ENCODE measurements at regions not wholly inside any gene's neighbourhood (a gene's known extent, or its start where the extent isn't known, plus 50 kb on each side); places are given as distances from the start of the nearest gene placed in this dataset.

- no peak for TF ChIP-seq CTCF (IDR thresholded peaks at IDR 0.05)
- no peak for TF ChIP-seq POLR2A (IDR thresholded peaks at IDR 0.05)
Measured at GRCh38 chr12:104840262-104840661, 117.8 kb downstream of the SLC41A2 start.

Data from ovary (tissue), 3 donors.